Fibroblast of lung (primary cell): ENCODE measurements at regions not wholly inside any gene's neighbourhood (a gene's known extent, or its start where the extent isn't known, plus 50 kb on each side); places are given as distances from the start of the nearest gene placed in this dataset.

Experiments
- CTCF ChIP-seq, 2 donors: IDR thresholded peaks in 1 of 2; conservative IDR thresholded peaks in 1 of 2; 1 replicate in 1 of 2; 2 replicates in 1 of 2; pipeline ENCODE4 v1.5.1; 2011 to 2012; ENCODE audit warnings: low read length in 2 of 2, control low read depth in 1 of 2, inconsistent platforms in 1 of 2, low read depth in 1 of 2, mild to moderate bottlenecking in 1 of 2
- EZH2 ChIP-seq: IDR thresholded peaks from 2 replicates; pipeline ENCODE4 v1.5.1; 2012; ENCODE audit warnings: low read length, control low read depth, mild to moderate bottlenecking; ENCODE audit errors: missing control alignments

- TF ChIP-seq CTCF (conservative IDR thresholded peaks at IDR 0.05 in 1 of 2, IDR thresholded peaks at IDR 0.05 in 1 of 2; ENCODE audit: low read depth in 1 of 2, low read length in 2 of 2) (no peak), EZH2 (no peak)
These were observed 82.3 kb upstream of the AGTR1 start for GRCh38 chr3:148615382-148615781.
